HUES6 (cell line): ENCODE measurements at regions not wholly inside any gene's neighbourhood (a gene's known extent, or its start where the extent isn't known, plus 50 kb on each side); places are given as distances from the start of the nearest gene placed in this dataset.
"Not testable (repeated sequence)": the region's sequence is repeated elsewhere in the genome, so short reads cannot be mapped to it uniquely, and the experiment has no call there.

ENCODE experiments used
- H3K27ac ChIP-seq: 2 replicates; pipeline ENCODE4 v1.7.0; 2013; ENCODE audit warnings: low read depth, mild to moderate bottlenecking, low read length, inconsistent platforms
- H3K27me3 ChIP-seq: 2 replicates; pipeline ENCODE4 v1.6.1; 2013; ENCODE audit warnings: low read length; ENCODE audit not compliant: control insufficient read depth, insufficient read depth
- H3K36me3 ChIP-seq: 2 replicates; pipeline ENCODE4 v1.6.1; 2013; ENCODE audit warnings: low read length; ENCODE audit not compliant: control insufficient read depth, insufficient read depth
- H3K4me1 ChIP-seq: 2 replicates; pipeline ENCODE4 v1.6.1; 2013; ENCODE audit warnings: low read length; ENCODE audit not compliant: control insufficient read depth, insufficient read depth
- H3K4me3 ChIP-seq: 2 replicates; pipeline ENCODE4 v1.5.1; 2013; ENCODE audit warnings: low read depth, low read length
- H3K9ac ChIP-seq: one replicate; pipeline ENCODE4 v1.6.1; 2013; ENCODE audit warnings: mild to moderate bottlenecking, low read length
- H3K9me3 ChIP-seq: 2 replicates; pipeline ENCODE4 v1.6.1; 2013; ENCODE audit warnings: low read depth, low read length; ENCODE audit not compliant: control insufficient read depth, insufficient read depth

DNA sequence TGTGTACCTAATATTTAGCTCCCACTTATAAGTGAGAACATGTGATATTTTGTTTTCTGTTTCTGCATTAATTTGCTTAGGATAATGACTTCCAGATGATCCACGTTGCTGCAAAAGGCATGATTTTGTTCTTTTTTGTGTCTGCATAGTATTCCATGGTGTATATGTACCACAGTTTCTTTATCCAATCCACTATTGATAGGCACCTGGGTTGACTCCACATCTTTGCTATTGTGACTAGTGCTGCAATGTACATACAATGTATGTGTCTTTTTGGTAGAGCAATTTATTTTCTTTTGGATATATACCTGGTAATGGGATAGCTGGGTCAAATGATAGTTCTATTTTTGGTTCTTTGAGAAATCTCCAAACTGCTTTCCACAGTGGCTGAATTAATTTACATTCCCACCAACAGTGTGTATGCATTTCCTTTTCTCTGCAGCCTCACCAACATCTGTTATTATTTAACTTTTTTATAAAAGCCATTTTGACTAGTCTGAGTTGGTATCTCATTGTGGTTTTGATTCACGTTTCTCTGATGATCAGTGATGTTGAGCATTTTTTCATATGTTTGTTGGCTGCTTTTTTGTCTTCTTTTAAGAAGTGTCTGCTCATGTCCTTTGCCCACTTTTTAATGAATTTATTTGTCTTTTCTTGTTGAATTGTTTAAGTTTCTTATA lies 102.8 kb upstream of the GAS1 start:
- H3K9me3 ChIP-seq, H3K36me3 ChIP-seq, H3K4me3 ChIP-seq, H3K27ac ChIP-seq, H3K27me3 ChIP-seq, H3K4me1 ChIP-seq, H3K9ac ChIP-seq: not testable (repeated sequence)

DNA sequence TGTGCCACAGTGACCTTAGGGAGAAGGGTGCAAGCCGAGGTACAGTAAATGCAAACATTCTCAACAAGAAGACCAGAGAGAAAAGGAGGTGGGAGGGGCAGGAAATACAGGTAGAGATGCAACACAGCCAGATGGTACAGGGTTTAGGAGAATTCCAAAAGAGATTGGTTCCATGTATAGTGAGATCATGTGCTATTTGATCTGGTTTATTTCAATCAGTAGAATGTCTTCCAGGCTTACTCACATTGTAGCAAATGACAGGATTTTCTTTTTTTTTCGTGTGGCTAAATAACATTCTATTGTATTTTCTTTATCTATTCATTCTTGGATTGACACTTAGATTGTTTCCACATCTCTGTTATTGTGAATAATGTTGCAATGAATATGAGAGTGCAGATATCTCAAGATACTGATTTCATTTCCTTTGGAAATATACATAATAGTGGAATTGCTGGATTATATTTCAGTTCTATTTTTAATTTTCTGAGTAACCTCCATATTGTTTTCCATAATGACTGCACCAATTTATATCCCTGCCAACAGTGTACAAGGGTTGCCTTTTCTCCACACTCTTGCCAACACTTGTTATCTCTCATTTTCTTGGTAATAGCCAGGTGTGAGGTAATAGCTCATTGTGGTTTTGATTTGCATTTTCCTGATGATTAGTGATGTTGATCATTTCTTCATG lies 107.8 kb upstream of the GAS1 start:
- no peak overlapping the region for H3K27ac ChIP-seq
- no peak overlapping the region for H3K9ac ChIP-seq
- H3K4me3 ChIP-seq = no peak overlapping the region
- H3K36me3 ChIP-seq = no peaks in the 10 kb centered on the region
- H3K27me3 ChIP-seq = no peaks in the 10 kb centered on the region
- H3K4me1 ChIP-seq = no peaks in the 10 kb centered on the region; the same call in 1 of the 2 replicates
- H3K9me3 ChIP-seq = no peaks in the 10 kb centered on the region

DNA sequence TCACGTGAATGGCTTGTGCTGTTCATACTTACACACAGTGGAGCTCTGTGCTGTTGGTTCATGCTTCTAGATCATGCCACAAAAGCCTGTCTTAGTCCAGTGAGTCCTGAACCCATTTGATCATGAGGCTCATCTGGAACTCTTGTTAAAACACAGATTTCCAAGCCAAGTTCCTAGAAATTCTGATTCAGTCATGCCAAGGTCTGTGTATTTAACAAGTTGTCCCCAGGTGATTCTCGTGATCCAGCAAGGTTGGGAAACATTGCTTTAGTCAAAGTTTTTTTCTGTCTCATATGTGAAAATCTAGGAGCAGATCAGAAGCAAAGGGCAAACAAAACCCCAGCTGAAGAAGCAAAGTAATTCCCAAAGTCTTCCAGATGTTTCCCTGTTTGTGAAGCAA lies 112.5 kb upstream of the GAS1 start:
- Histone ChIP-seq H3K4me3 (no peak overlapping the region), H3K9me3 (no peaks in the 10 kb centered on the region), H3K36me3 (no peaks in the 10 kb centered on the region), H3K9ac (no peak overlapping the region), H3K27me3 (no peaks in the 10 kb centered on the region), H3K27ac (no peak overlapping the region), H3K4me1 (no peaks in the 10 kb centered on the region; the same call in 1 of the 2 replicates)

DNA sequence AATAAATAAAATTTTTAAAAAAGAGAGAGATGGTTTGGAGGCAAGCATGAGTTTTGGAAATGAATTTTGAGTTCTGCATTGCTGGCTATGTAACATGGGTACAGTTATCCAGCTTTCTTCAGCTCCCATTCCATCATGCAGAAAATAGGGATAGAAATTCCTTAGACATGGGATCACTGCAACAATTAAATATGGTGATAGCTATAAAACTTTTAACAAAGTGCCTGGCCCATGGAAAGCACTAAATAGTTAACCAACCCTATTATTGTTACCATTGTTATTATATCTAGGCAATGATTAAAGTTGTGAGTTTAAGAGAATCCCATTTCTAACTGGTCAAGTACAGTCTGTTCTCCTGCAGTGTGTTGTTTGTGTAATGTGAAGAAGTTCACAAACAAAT lies 115.4 kb upstream of the GAS1 start:
- H3K4me1 ChIP-seq = no peaks in the 10 kb centered on the region
- H3K9me3 ChIP-seq = no peaks in the 10 kb centered on the region
- H3K9ac ChIP-seq = no peak overlapping the region
- no peak overlapping the region for H3K27ac ChIP-seq
- no peaks in the 10 kb centered on the region for H3K27me3 ChIP-seq
- no peaks in the 10 kb centered on the region for H3K36me3 ChIP-seq
- no peak overlapping the region for H3K4me3 ChIP-seq

DNA sequence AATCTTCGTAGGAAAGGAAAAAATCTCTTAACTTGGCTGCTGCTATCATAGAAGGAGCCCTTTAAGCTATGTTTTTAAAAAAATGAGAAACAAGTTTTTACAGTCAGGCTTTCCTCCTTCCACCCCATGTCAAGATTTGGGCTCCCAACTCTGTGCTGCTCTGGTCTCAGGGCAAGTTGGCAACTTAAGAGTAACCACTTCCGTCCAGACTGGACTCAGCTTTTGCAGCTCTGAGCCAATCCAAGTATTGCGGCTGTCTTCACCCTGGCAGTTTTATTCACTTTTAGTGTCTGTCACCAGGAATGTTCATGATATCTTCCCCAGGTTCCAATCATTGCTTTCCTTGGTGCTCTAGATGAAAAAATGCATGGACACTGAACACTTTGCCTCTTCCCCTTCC lies 115.9 kb upstream of the GAS1 start:
- Histone ChIP-seq H3K27ac (no peak overlapping the region), H3K4me3 (no peak overlapping the region), H3K4me1 (no peaks in the 10 kb centered on the region), H3K9ac (no peak overlapping the region), H3K27me3 (no peaks in the 10 kb centered on the region), H3K36me3 (no peaks in the 10 kb centered on the region), H3K9me3 (no peaks in the 10 kb centered on the region)

DNA sequence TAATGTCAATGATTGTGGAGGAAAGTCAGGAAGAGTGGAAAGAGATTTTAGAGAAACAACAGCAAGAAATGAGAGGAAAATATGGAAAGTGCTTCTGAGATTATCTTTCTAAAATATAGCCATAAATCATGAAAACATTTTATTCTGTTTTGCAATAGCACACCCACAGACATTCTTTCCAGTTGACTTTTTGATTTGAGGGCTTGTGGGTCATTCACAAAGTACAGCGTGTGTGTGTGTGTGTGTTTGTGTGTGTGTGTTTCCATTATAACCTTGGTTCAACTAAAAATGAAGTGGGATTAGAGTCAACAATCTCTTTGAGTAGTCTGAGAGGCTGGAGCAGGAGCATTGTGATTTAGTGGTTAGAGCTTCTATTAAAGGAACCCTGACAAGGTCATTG lies 116.6 kb upstream of the GAS1 start:
- H3K9me3 ChIP-seq = no peaks in the 10 kb centered on the region
- no peak overlapping the region for H3K27ac ChIP-seq
- no peak overlapping the region for H3K4me3 ChIP-seq
- no peaks in the 10 kb centered on the region for H3K27me3 ChIP-seq
- H3K9ac ChIP-seq = no peak overlapping the region
- H3K36me3 ChIP-seq = no peaks in the 10 kb centered on the region
- H3K4me1 ChIP-seq = no peaks in the 10 kb centered on the region

DNA sequence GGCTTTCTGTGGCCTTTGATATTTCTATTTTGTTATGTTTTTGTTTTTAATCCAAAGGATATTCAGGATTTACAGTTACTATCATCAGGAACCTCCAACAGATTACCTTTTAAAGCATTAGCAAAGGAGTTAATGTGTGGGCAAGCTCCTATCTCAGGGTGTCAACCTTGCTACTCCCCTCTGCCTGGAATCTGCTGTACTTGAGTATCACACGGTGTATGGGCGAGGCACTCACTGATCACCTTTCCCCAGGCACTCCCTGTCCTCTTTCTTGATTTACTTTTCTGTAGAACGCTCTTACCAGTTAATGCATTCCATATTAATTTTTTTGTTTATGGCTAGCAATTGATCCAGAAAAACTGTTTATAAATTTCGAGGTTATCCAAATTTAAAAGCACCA lies 117.0 kb upstream of the GAS1 start:
- Histone ChIP-seq H3K9me3 (no peaks in the 10 kb centered on the region), H3K27ac (no peak overlapping the region), H3K4me3 (no peak overlapping the region), H3K36me3 (no peaks in the 10 kb centered on the region), H3K27me3 (no peaks in the 10 kb centered on the region), H3K4me1 (no peaks in the 10 kb centered on the region), H3K9ac (no peak overlapping the region)

DNA sequence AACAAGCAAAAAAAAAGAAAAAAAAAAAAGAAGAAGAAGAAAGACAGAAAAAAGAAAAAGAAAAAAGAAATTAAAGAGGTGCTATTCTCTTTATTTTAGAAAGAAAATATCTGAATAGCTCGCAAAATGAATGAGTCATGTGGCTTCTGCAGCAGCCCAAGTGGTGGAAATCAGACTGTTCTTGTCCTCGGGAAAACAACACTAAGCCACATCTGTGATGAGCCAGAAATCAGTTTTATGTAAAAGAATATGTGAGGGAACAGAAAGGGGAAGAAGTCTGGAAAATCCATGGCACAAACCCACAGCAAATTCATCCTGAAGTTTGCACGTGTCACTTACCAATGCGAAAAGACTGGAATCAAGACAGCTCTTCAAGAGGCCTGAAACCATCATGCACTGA lies 118.7 kb upstream of the GAS1 start:
- no peak overlapping the region for H3K9ac ChIP-seq
- H3K36me3 ChIP-seq = no peaks in the 10 kb centered on the region
- no peaks in the 10 kb centered on the region for H3K4me1 ChIP-seq
- no peaks in the 10 kb centered on the region for H3K9me3 ChIP-seq
- H3K4me3 ChIP-seq = no peak overlapping the region
- no peak overlapping the region for H3K27ac ChIP-seq
- no peaks in the 10 kb centered on the region for H3K27me3 ChIP-seq

DNA sequence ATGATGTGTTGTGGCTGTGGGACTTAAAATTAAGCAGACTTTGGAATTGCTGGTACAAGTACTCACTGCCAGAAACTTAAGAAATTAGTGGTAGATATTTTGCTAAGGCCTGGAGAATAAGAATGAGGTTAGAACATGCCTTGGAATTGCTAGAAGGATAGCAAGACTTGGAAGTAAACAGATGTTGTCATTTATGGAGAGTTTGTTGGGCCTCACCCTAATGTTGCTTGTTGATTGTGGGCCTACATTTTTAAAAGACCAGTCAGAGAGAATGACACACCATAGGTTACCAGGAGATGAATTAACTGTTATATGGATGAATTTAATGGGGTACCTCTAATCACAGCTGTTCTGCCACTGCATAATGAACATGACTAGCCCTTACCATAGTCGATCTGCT lies 120.1 kb upstream of the GAS1 start:
- Histone ChIP-seq H3K27me3 (no peaks in the 10 kb centered on the region), H3K4me3 (no peak overlapping the region), H3K4me1 (no peaks in the 10 kb centered on the region), H3K9me3 (no peaks in the 10 kb centered on the region), H3K27ac (no peak overlapping the region), H3K36me3 (no peaks in the 10 kb centered on the region), H3K9ac (no peak overlapping the region)

DNA sequence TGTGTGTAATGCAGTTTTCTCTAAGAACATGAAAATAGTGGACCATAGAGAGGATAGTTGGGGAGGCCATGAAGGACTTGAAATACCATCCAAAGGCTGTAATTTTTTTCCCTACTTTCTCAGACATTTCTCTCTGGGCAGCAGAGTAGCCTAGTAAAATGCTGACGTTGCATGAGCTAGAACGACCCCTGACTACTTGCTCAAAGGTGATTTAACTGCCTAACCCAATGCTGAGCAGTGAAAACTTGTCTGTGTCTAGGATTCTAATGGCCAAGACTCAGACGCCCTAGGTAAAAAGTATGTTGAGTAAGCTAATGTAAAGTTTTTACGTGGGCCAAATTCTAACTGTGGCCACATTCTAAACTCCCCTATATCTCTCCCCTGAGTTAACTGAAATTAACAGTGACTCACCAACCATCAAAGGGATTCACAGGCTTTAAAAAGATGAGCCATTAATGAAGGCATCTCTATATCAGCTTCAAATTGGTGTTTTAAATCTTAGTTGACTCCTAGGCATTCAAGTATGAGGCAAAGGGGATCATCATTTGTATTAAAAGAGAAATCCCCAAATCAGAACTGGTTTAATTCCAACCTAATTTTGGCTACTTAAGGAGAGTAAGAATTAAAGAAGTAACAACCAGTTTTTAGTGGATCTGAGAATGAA lies 121.0 kb upstream of the GAS1 start:
- Histone ChIP-seq H3K4me1 (no peaks in the 10 kb centered on the region), H3K4me3 (no peak overlapping the region), H3K27me3 (no peaks in the 10 kb centered on the region), H3K9ac (no peak overlapping the region), H3K36me3 (no peaks in the 10 kb centered on the region), H3K9me3 (no peaks in the 10 kb centered on the region), H3K27ac (no peak overlapping the region)

DNA sequence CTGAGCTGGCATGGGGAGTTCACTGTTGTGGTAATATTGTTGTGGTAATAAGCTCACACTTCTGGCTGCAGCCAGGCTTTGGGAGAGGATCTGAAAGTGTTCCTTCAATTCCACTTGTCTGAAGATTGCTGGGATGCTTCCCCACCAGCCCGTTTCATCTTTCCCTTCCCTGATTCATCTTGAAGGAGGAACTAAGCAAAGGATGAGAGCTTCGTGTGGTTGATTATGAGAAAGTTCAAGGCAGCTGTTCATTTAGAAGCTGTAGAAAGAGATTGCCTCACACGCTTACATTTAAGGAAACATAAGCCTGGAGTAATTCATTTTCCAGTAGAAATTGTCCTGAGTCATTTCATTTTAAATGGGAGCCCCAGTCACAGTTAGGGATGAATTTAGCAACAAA lies 122.4 kb upstream of the GAS1 start:
- H3K27ac ChIP-seq = no peak overlapping the region
- H3K27me3 ChIP-seq = no peaks in the 10 kb centered on the region
- H3K4me1 ChIP-seq = no peaks in the 10 kb centered on the region
- no peak overlapping the region for H3K9ac ChIP-seq
- H3K36me3 ChIP-seq = no peaks in the 10 kb centered on the region
- H3K9me3 ChIP-seq = no peaks in the 10 kb centered on the region
- H3K4me3 ChIP-seq = no peak overlapping the region
